ENCODE measurements at regions not wholly inside any gene's neighbourhood (a gene's known extent, or its start where the extent isn't known, plus 50 kb on each side); places are given as distances from the start of the nearest gene placed in this dataset.

DNA sequence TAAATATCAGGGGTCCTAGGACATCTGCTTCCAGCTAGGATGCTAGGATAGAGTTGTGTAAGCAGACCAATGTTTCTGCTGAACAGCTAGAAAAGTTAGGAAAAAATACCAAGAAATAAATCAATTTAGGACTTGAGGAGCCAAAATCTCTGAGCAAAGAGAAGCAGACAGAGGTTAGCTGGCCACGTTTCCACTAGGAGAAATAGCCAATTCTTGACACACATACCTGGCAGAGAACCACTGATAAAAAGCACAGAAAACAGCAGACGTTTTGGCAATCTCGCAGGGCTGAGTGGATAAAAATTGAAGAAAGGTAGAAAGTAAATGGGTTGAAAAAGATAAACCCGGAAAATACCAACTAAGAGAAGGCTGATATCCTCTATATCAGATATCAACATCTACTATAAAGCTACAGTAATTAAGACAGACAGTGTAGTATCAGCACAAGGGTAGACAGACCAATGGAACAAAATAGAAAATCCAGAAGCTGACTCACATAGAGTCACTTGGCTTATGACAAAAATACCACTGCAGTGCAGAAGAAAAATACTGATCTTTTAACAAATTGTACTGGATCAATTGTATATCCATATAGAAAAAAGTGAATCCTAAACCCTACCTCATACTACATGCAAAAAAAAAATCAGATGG lies 306.1 kb upstream of the KLHL29 start:
- H3K36me3 Mint-ChIP-seq (ENCODE audit: low read depth), result no peaks in the 10 kb centered on the region
- DNase-seq (ENCODE audit: low read depth, low spot score), result no peak
- no peak overlapping the region for H3K27ac Mint-ChIP-seq (ENCODE audit: unreplicated experiment)
- TF ChIP-seq, protein P1, sequence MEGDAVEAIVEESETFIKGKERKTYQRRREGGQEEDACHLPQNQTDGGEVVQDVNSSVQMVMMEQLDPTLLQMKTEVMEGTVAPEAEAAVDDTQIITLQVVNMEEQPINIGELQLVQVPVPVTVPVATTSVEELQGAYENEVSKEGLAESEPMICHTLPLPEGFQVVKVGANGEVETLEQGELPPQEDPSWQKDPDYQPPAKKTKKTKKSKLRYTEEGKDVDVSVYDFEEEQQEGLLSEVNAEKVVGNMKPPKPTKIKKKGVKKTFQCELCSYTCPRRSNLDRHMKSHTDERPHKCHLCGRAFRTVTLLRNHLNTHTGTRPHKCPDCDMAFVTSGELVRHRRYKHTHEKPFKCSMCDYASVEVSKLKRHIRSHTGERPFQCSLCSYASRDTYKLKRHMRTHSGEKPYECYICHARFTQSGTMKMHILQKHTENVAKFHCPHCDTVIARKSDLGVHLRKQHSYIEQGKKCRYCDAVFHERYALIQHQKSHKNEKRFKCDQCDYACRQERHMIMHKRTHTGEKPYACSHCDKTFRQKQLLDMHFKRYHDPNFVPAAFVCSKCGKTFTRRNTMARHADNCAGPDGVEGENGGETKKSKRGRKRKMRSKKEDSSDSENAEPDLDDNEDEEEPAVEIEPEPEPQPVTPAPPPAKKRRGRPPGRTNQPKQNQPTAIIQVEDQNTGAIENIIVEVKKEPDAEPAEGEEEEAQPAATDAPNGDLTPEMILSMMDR (conservative IDR thresholded peaks at IDR 0.05), result no peak
- peaks cover 12% of the 10 kb centered on the region for H3K27me3 Mint-ChIP-seq (ENCODE audit: low read depth)
- no peaks in the 10 kb centered on the region for H3K9me3 Mint-ChIP-seq
- no peaks in the 10 kb centered on the region for H3K4me1 Mint-ChIP-seq
- no peak overlapping the region for H3K4me3 Mint-ChIP-seq

DNA sequence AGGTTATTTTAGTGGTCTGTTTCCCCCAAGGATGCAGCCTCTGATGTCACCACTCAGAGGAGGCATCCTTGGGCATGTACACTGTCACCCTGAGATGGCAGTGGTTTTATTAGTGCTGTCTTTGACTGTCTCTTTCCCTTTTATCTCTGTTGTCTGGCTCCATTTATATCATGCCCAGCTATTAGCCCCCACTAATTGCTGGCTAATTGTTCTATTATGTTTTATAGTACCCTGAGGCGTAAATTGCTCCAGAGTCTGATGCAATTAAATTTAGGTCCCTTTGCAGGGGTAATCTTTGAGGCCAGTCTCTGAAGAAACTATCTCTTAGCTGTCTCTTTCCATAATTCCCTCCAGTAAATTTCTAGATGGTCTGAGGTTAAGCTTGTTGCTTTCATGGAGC lies 301.0 kb upstream of the KLHL29 start:
- no peaks in the 10 kb centered on the region for H3K4me1 Mint-ChIP-seq
- H3K27me3 Mint-ChIP-seq (ENCODE audit: low read depth), result no peaks in the 10 kb centered on the region
- H3K4me3 Mint-ChIP-seq, result no peak overlapping the region
- no peaks in the 10 kb centered on the region for H3K36me3 Mint-ChIP-seq (ENCODE audit: low read depth)
- H3K9me3 Mint-ChIP-seq, result no peaks in the 10 kb centered on the region
- no peak for DNase-seq (ENCODE audit: low read depth, low spot score)
- TF ChIP-seq, protein P1 (conservative IDR thresholded peaks at IDR 0.05), result no peak
- no peak overlapping the region for H3K27ac Mint-ChIP-seq (ENCODE audit: unreplicated experiment)

GRCh38 chr2:23091019-23091418 lies 294.0 kb upstream of the KLHL29 start:
- Mint-ChIP-seq H3K4me1 (no peaks in the 10 kb centered on the region), H3K27me3 (ENCODE audit: low read depth) (peaks cover 14% of the 10 kb centered on the region), H3K9me3 (peaks cover 3% of the 10 kb centered on the region), H3K36me3 (ENCODE audit: low read depth) (no peaks in the 10 kb centered on the region), H3K4me3 (no peak overlapping the region), H3K27ac (ENCODE audit: unreplicated experiment) (no peak overlapping the region)
- TF ChIP-seq, protein P1 (conservative IDR thresholded peaks at IDR 0.05), result no peak
- no peak for DNase-seq (ENCODE audit: low read depth, low spot score)

DNA sequence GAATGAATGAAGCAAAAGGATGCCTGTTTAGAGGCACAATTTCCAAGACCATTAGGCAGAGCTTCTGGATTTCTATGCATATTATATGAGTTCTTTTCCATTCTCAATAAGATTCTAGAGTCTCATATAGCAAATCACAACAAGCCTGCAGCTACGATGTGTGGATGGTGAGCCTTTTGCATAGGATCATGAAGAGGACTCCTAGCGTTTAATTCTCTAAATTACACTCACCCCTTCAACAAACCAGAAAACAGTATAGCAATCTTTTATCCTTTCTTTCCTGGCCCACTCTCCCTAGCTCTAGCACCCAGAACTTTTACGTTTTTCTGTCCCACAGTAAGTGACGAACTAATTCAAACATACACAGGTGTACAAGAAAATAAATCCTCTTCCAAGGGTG lies 293.1 kb upstream of the KLHL29 start:
- Mint-ChIP-seq H3K4me3 (no peak overlapping the region), H3K9me3 (peaks cover 3% of the 10 kb centered on the region), H3K27me3 (ENCODE audit: low read depth) (peaks cover 14% of the 10 kb centered on the region), H3K27ac (ENCODE audit: unreplicated experiment) (no peak overlapping the region), H3K4me1 (no peaks in the 10 kb centered on the region), H3K36me3 (ENCODE audit: low read depth) (no peaks in the 10 kb centered on the region)
- TF ChIP-seq, protein P1 (conservative IDR thresholded peaks at IDR 0.05), result no peak
- no peak for DNase-seq (ENCODE audit: low read depth, low spot score)

- peaks cover 3% of the 10 kb centered on the region for H3K9me3 Mint-ChIP-seq
- H3K27ac Mint-ChIP-seq (ENCODE audit: unreplicated experiment), result no peak overlapping the region
- no peaks in the 10 kb centered on the region for H3K36me3 Mint-ChIP-seq (ENCODE audit: low read depth)
- no peaks in the 10 kb centered on the region for H3K4me1 Mint-ChIP-seq
- H3K4me3 Mint-ChIP-seq, result no peak overlapping the region
- DNase-seq (ENCODE audit: low read depth, low spot score), result no peak
- TF ChIP-seq, protein P1 (conservative IDR thresholded peaks at IDR 0.05), result no peak
- peaks cover 14% of the 10 kb centered on the region for H3K27me3 Mint-ChIP-seq (ENCODE audit: low read depth)
Observed at GRCh38 chr2:23092831-23093230, 292.1 kb upstream of the KLHL29 start.

All from neural crest cell (in vitro differentiated cells).